Activated T-cell treated with anti-CD3 and anti-CD28 coated beads, Interleukin-2, amount 50 U/mL, for 4 hours (primary cell): ENCODE measurements at regions not wholly inside any gene's neighbourhood (a gene's known extent, or its start where the extent isn't known, plus 50 kb on each side); places are given as distances from the start of the nearest gene placed in this dataset.

Experiments
- ATAC-seq, 2 donors: fragments of 200-7000 bp; cut with Tn5 transposase; one replicate each; pipeline ENCODE4 v1.10.0; 2021
- DNase-seq: peaks from one replicate; pipeline ENCODE4 v3.0.0-alpha.2; 2020
- H3K27me3 Mint-ChIP-seq: one replicate; pipeline ENCODE4 v1.8.0; 2021; ENCODE audit warnings: low read depth, mixed read lengths
- H3K36me3 Mint-ChIP-seq: one replicate; pipeline ENCODE4 v1.8.0; 2022; ENCODE audit warnings: mixed read lengths; ENCODE audit not compliant: insufficient read depth
- H3K4me1 Mint-ChIP-seq: one replicate; pipeline ENCODE4 v1.8.0; 2021; ENCODE audit warnings: low read depth, mixed read lengths
- H3K4me3 Mint-ChIP-seq: one replicate; pipeline ENCODE4 v1.8.0; 2021; ENCODE audit warnings: mild to moderate bottlenecking, moderate library complexity, mixed read lengths
- H3K9me3 Mint-ChIP-seq: one replicate; pipeline ENCODE4 v1.8.0; 2021; ENCODE audit warnings: mixed read lengths

GRCh38 chr4:130183766-130184165, 1087.8 kb downstream of the C4orf33 start:
- H3K4me3 Mint-ChIP-seq: no peak overlapping the region
- H3K27me3 Mint-ChIP-seq: no peaks in the 10 kb centered on the region
- ATAC-seq (no peak), DNase-seq (no peak)
- H3K36me3 Mint-ChIP-seq: no peaks in the 10 kb centered on the region
- H3K4me1 Mint-ChIP-seq: no peaks in the 10 kb centered on the region
- H3K9me3 Mint-ChIP-seq: peaks cover 4% of the 10 kb centered on the region

- no peak for ATAC-seq
- no peaks in the 10 kb centered on the region for H3K36me3 Mint-ChIP-seq
- no peaks in the 10 kb centered on the region for H3K4me1 Mint-ChIP-seq
- no peak for DNase-seq
- H3K9me3 Mint-ChIP-seq: peaks cover 4% of the 10 kb centered on the region
- H3K4me3 Mint-ChIP-seq: no peak overlapping the region
- no peaks in the 10 kb centered on the region for H3K27me3 Mint-ChIP-seq
Measured at GRCh38 chr4:130185123-130185522, 1089.2 kb downstream of the C4orf33 start.

GRCh38 chr4:130186931-130187330, 1091.0 kb downstream of the C4orf33 start:
- no peaks in the 10 kb centered on the region for H3K27me3 Mint-ChIP-seq
- no peak for DNase-seq
- H3K4me1 Mint-ChIP-seq: no peaks in the 10 kb centered on the region
- no peak overlapping the region for H3K4me3 Mint-ChIP-seq
- ATAC-seq: no peak
- no peaks in the 10 kb centered on the region for H3K36me3 Mint-ChIP-seq
- H3K9me3 Mint-ChIP-seq: peaks cover 4% of the 10 kb centered on the region

- no peaks in the 10 kb centered on the region for H3K36me3 Mint-ChIP-seq
- H3K27me3 Mint-ChIP-seq: no peaks in the 10 kb centered on the region
- no peaks in the 10 kb centered on the region for H3K4me1 Mint-ChIP-seq
- H3K9me3 Mint-ChIP-seq: peaks cover 5% of the 10 kb centered on the region
- no peak overlapping the region for H3K4me3 Mint-ChIP-seq
- no peak for DNase-seq
- no peak for ATAC-seq
Measured at GRCh38 chr4:130187587-130187986, 1091.6 kb downstream of the C4orf33 start.

DNA sequence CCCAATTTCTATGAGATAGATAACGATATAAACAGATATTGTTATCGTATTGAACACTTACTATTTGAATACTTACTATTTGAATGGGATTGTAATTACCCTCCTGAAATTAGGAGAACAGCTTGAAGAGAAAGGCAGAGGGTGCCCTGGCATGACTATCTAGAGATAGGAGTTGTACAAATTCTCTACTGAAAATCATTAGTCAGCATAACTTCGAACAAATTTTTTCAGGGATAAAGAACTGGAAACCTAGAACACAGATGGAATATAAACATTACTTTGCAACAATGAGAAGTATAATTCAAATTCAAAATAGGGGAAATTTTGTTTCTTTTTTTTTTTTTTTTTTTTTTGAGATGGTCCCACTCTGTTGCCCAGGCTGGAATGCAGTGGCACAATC, 1096.8 kb downstream of the C4orf33 start:
- Mint-ChIP-seq H3K36me3 (no peaks in the 10 kb centered on the region), H3K27me3 (no peaks in the 10 kb centered on the region), H3K9me3 (peaks cover 12% of the 10 kb centered on the region), H3K4me1 (no peaks in the 10 kb centered on the region), H3K4me3 (no peak overlapping the region)
- DNase-seq (no peak), ATAC-seq (no peak)

DNA sequence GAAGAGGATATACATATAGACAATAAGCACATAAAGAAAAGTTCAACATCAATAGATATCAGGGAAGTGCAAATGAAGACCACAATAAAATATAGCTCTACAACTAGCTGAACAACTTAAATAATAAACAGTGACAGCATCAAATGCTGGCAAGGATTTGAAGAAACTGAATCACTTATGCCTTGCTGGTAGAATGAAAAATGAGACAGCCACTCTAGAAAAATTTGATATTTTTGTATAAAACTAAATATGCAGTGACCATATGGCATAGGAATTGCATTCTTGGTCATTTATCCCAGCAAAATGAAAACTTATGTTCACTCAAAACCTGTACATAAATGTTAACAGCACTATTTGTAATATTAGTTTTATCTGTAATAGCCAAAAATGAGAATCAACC, 1102.0 kb downstream of the C4orf33 start:
- no peak for DNase-seq
- Mint-ChIP-seq H3K36me3 (no peaks in the 10 kb centered on the region), H3K4me3 (no peak overlapping the region), H3K27me3 (no peaks in the 10 kb centered on the region), H3K4me1 (no peaks in the 10 kb centered on the region), H3K9me3 (peaks cover 10% of the 10 kb centered on the region)
- no peak for ATAC-seq

- Mint-ChIP-seq H3K27me3 (no peaks in the 10 kb centered on the region), H3K4me3 (no peak overlapping the region), H3K9me3 (peaks cover 11% of the 10 kb centered on the region), H3K4me1 (no peaks in the 10 kb centered on the region), H3K36me3 (no peaks in the 10 kb centered on the region)
- DNase-seq (no peak), ATAC-seq (no peak)
Measured at GRCh38 chr4:130203571-130203970, 1107.6 kb downstream of the C4orf33 start.

DNA sequence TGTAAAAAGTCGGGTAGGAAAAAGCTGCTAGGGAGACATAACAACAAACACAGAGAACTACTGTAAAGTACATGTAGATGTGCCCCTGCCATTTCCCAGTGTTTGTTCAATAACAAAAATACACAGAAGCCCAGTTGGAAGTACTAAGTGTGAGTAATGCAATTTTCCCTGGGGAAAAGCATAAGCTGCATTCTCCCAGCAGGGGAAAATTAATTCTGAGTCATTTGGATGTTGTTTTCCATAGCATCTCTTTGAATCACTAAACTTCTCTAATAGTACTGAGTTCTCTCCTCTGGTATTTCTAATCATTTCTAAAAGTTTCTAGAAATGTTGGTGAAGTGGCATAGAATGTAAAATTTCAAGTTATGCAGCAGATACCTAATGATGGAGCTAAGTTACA, 1114.9 kb downstream of the C4orf33 start:
- DNase-seq: no peak
- Mint-ChIP-seq H3K9me3 (peaks cover 5% of the 10 kb centered on the region), H3K27me3 (no peaks in the 10 kb centered on the region), H3K4me1 (no peaks in the 10 kb centered on the region), H3K36me3 (no peaks in the 10 kb centered on the region), H3K4me3 (no peak overlapping the region)
- no peak for ATAC-seq

DNA sequence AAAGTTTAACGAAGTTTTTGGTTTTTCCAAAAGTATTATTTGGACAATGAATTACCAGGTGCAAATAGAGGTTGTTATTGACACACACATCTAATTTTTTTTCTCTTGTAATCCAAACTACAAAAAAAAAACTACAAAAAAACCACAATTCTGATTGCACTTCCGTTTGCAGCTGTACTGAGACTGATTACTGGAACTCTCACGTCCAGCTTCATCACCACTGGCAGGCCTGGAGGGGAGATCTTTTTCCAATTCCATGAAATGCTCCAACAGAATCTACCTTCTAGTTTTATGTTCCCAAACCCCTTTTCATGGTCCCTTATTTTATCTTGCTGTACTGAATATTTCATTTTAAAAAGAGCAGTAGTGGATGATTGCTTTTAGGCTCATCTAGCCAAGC, 1118.3 kb downstream of the C4orf33 start:
- Mint-ChIP-seq H3K9me3 (no peaks in the 10 kb centered on the region), H3K27me3 (no peaks in the 10 kb centered on the region), H3K4me3 (no peak overlapping the region), H3K4me1 (no peaks in the 10 kb centered on the region), H3K36me3 (no peaks in the 10 kb centered on the region)
- ATAC-seq: no peak
- DNase-seq: no peak

DNA sequence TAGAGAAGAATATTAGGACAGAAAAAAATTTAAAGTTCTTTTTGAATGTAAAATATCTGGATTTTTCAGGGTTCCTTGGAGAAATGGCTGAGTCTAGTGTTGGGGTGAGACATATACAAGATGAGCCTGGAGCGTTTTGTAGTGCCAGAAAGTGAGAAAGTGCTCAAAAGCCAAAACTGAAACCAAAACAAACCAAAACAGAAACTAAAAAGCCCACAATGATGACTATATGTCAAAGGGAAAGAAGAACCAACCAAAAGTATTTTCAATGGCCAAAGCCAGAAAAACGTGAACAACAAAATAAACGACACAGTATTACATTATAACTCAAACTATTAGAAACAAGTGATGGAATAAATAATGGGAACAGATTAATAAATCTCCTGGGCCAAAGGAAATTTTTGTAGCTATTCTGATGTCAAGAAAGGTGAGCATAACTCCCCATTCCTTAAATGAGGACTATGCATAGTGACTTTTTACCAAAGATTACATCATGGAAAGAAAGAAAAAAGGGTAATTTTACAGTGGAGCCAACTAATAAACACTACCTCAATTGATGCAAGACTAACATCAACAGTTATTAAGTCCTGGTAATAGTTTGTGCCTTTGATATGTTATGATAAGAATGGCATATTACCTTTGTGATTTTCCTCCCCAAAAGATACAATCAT, 1137.6 kb downstream of the C4orf33 start:
- DNase-seq: no peak
- Mint-ChIP-seq H3K4me1 (peaks cover 8% of the 10 kb centered on the region), H3K9me3 (peaks cover 3% of the 10 kb centered on the region), H3K27me3 (no peaks in the 10 kb centered on the region), H3K4me3 (peak overlapping the region; percentile 13), H3K36me3 (no peaks in the 10 kb centered on the region)
- ATAC-seq: no peak

GRCh38 chr4:130238121-130238520, 1142.2 kb downstream of the C4orf33 start:
- H3K27me3 Mint-ChIP-seq: no peaks in the 10 kb centered on the region
- H3K4me1 Mint-ChIP-seq: peaks cover 8% of the 10 kb centered on the region
- peaks cover 4% of the 10 kb centered on the region for H3K9me3 Mint-ChIP-seq
- DNase-seq (no peak), ATAC-seq (no peak)
- H3K4me3 Mint-ChIP-seq: no peak overlapping the region
- no peaks in the 10 kb centered on the region for H3K36me3 Mint-ChIP-seq

GRCh38 chr4:130249002-130249401, 1153.0 kb downstream of the C4orf33 start:
- no peaks in the 10 kb centered on the region for H3K4me1 Mint-ChIP-seq
- ATAC-seq (no peak), DNase-seq (no peak)
- H3K9me3 Mint-ChIP-seq: no peaks in the 10 kb centered on the region
- no peaks in the 10 kb centered on the region for H3K36me3 Mint-ChIP-seq
- no peaks in the 10 kb centered on the region for H3K27me3 Mint-ChIP-seq
- no peak overlapping the region for H3K4me3 Mint-ChIP-seq

- Mint-ChIP-seq H3K27me3 (no peaks in the 10 kb centered on the region), H3K36me3 (no peaks in the 10 kb centered on the region), H3K4me1 (no peaks in the 10 kb centered on the region), H3K9me3 (peaks cover 4% of the 10 kb centered on the region), H3K4me3 (no peak overlapping the region)
- ATAC-seq (no peak), DNase-seq (no peak)
Measured at GRCh38 chr4:130257271-130257670, 1161.3 kb downstream of the C4orf33 start.

DNA sequence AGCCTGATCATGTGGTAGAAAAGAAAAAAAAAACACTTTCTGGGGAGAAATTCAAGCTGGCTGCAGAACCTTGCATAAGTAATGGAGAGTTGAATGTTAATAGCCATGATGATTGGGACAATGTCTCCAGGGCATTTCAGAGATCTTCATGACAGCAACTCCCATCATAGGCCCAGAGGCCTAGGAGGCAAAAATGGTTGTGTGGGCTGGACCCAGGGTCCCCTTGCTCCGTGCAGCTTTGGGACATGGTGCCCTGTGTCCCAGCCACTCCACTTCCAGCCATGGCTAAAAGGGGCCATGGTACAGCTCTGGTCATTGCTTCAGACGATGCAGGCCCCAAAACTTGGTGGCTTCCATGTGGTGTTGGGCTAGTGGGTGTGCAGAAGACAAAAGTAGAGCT, 1170.9 kb downstream of the C4orf33 start:
- DNase-seq (no peak), ATAC-seq (no peak)
- Mint-ChIP-seq H3K4me3 (no peak overlapping the region), H3K36me3 (no peaks in the 10 kb centered on the region), H3K27me3 (no peaks in the 10 kb centered on the region), H3K9me3 (peaks cover 32% of the 10 kb centered on the region), H3K4me1 (no peaks in the 10 kb centered on the region)

DNA sequence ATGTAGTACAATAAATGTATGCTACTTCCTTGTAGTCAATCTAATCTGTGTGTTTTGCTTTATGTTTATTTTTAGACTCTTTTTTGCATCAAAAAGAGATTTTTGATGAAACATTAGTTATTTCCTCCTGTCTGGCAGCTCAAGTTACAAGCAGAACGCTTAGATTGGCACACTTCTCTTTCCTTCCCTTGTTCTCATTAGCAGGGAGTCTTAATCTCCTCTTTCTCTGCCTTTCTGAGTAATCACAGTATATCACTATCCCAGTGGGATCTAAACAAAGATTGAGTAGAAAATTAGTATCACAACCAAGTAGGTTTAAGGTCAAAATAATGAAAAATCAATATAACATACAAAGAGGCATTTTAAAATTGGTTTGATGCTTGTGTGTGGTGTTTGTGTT, 1192.6 kb downstream of the C4orf33 start:
- Mint-ChIP-seq H3K27me3 (no peaks in the 10 kb centered on the region), H3K9me3 (no peaks in the 10 kb centered on the region), H3K36me3 (no peaks in the 10 kb centered on the region), H3K4me1 (no peaks in the 10 kb centered on the region), H3K4me3 (no peak overlapping the region)
- DNase-seq: no peak
- ATAC-seq: no peak

DNA sequence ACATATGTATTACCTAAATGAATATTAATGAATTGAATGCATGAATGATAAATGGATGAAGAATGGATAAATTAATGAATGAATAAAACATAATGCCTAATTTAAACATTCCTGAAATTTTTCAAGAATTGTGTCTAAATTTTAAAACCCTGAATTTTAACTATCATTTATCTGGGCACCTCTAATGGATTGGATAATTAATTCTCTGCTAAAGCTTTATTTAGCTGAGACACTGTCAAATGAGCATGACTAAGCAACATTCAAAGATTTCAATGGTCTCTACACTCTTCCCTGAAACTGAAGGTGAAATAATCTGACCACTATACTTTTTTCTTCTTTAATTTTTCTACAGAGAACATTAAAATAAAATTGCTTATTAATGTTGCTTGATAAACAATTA, 1197.7 kb downstream of the C4orf33 start:
- Mint-ChIP-seq H3K4me1 (no peaks in the 10 kb centered on the region), H3K4me3 (no peak overlapping the region), H3K27me3 (no peaks in the 10 kb centered on the region), H3K36me3 (no peaks in the 10 kb centered on the region), H3K9me3 (no peaks in the 10 kb centered on the region)
- DNase-seq (no peak), ATAC-seq (no peak)
